ENCODE measurements at regions not wholly inside any gene's neighbourhood (a gene's known extent, or its start where the extent isn't known, plus 50 kb on each side); places are given as distances from the start of the nearest gene placed in this dataset.

GRCh38 chr10:125274961-125275360 is 114.6 kb upstream of the CTBP2 start:
- Mint-ChIP-seq H3K27ac (no peak overlapping the region), H3K4me3 (no peak overlapping the region), H3K27me3 (ENCODE audit: low read depth) (no peaks in the 10 kb centered on the region), H3K4me1 (ENCODE audit: low read depth) (no peaks in the 10 kb centered on the region), H3K36me3 (ENCODE audit: low read depth) (no peaks in the 10 kb centered on the region), H3K9me3 (no peaks in the 10 kb centered on the region)

DNA sequence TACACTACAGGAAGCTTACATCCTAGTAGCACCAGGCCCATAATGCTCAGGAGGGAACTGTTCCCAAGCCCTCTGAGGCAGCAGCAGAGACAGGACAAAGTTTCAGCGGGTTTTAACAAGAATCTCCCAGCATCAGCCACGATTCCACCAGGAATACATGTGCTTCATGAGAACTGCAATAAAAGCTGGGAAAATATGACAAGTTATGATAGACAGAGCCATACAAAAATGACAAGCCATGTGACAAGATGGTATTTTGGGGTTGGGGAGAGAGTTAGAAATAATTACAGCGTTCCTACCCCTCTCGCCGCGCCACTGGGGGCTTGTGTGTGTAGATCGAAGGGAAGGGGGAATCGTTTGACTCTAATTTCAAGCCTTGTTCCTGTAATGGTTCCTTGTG is 112.7 kb upstream of the CTBP2 start:
- no peaks in the 10 kb centered on the region for H3K4me1 Mint-ChIP-seq (ENCODE audit: low read depth)
- H3K27ac Mint-ChIP-seq: no peak overlapping the region
- peaks cover 3% of the 10 kb centered on the region for H3K9me3 Mint-ChIP-seq
- H3K36me3 Mint-ChIP-seq (ENCODE audit: low read depth): no peaks in the 10 kb centered on the region
- H3K27me3 Mint-ChIP-seq (ENCODE audit: low read depth): no peaks in the 10 kb centered on the region
- H3K4me3 Mint-ChIP-seq: no peak overlapping the region

GRCh38 chr10:125269716-125270115 is 109.4 kb upstream of the CTBP2 start:
- no peak overlapping the region for H3K4me3 Mint-ChIP-seq
- peaks cover 3% of the 10 kb centered on the region for H3K9me3 Mint-ChIP-seq
- no peaks in the 10 kb centered on the region for H3K36me3 Mint-ChIP-seq (ENCODE audit: low read depth)
- no peak overlapping the region for H3K27ac Mint-ChIP-seq
- H3K4me1 Mint-ChIP-seq (ENCODE audit: low read depth): no peaks in the 10 kb centered on the region
- no peaks in the 10 kb centered on the region for H3K27me3 Mint-ChIP-seq (ENCODE audit: low read depth)

DNA sequence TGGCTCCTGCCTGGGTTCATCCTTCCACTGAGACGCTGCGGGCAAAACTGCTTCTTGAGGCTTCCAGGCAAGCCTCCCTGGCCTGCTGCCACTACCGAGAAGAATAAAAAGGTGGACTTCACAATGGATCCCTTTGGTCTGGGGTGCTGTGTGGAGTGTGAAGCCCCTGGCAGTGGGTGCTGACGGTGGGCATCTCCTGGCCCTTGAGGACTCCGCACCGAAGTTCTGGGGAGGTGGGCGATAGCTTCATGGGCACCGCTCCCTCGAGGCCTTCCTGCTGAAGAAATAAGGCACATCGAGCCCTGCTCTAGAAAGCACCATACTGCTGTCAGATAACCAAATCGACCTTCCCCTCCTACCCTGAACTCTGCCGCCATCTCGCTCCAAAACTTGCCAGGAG is 106.6 kb upstream of the CTBP2 start:
- Mint-ChIP-seq H3K9me3 (peaks cover 3% of the 10 kb centered on the region), H3K4me1 (ENCODE audit: low read depth) (no peaks in the 10 kb centered on the region), H3K27ac (no peak overlapping the region), H3K36me3 (ENCODE audit: low read depth) (no peaks in the 10 kb centered on the region), H3K27me3 (ENCODE audit: low read depth) (no peaks in the 10 kb centered on the region), H3K4me3 (no peak overlapping the region)

- Mint-ChIP-seq H3K27me3 (ENCODE audit: low read depth) (no peaks in the 10 kb centered on the region), H3K27ac (no peak overlapping the region), H3K4me3 (no peak overlapping the region), H3K36me3 (ENCODE audit: low read depth) (no peaks in the 10 kb centered on the region), H3K4me1 (ENCODE audit: low read depth) (no peaks in the 10 kb centered on the region), H3K9me3 (peaks cover 3% of the 10 kb centered on the region)
These were observed 106.2 kb upstream of the CTBP2 start for GRCh38 chr10:125266541-125266940.

GRCh38 chr10:125265579-125265955 is 105.2 kb upstream of the CTBP2 start:
- peaks cover 6% of the 10 kb centered on the region for H3K9me3 Mint-ChIP-seq
- H3K4me1 Mint-ChIP-seq (ENCODE audit: low read depth): no peaks in the 10 kb centered on the region
- no peaks in the 10 kb centered on the region for H3K36me3 Mint-ChIP-seq (ENCODE audit: low read depth)
- no peak overlapping the region for H3K27ac Mint-ChIP-seq
- H3K4me3 Mint-ChIP-seq: no peak overlapping the region
- H3K27me3 Mint-ChIP-seq (ENCODE audit: low read depth): no peaks in the 10 kb centered on the region

DNA sequence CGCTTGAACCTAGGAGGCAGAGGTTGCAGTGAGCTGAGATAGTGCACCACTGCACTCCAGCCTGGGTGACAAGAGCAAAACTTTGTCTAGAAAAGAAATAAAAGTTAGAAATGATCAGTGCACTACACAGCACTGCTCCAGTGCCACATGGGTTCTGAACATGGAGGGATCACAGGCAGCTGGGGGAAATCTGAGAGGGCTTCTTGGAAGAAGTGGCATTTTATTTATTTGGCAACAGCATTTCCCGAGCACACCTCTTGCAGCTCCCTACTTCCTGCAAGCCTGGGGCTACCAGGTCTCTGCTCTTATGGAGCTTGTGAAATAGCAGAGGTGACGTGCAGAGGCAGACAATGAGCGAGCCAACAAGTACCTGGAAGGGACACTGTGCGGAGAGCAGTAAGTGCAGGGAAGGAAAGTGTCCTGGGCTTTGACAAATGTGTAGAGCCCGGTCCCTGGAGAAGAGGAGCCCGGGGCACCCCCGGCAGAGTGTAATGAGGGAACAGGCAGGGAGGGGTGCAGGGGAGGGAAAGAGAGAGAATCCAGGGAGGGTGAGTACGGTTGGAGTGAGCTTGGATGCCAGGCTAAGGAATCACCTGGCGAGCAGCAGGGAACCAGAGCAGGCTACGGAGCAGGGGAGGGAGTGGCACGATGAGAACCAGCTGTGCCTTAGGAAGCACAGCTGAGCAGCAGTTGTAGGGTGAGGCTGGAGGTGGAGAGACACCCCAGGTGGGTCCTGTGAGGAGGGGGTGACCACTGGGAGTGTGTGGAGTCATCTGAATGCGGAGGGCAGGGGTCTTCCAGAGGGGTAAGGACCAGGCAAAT is 104.6 kb upstream of the CTBP2 start:
- H3K36me3 Mint-ChIP-seq (ENCODE audit: low read depth): no peaks in the 10 kb centered on the region
- H3K4me1 Mint-ChIP-seq (ENCODE audit: low read depth): no peaks in the 10 kb centered on the region
- peaks cover 10% of the 10 kb centered on the region for H3K9me3 Mint-ChIP-seq
- H3K4me3 Mint-ChIP-seq: no peak overlapping the region
- H3K27ac Mint-ChIP-seq: no peak overlapping the region
- no peaks in the 10 kb centered on the region for H3K27me3 Mint-ChIP-seq (ENCODE audit: low read depth)

- H3K4me3 Mint-ChIP-seq: no peak overlapping the region
- H3K36me3 Mint-ChIP-seq (ENCODE audit: low read depth): no peaks in the 10 kb centered on the region
- H3K4me1 Mint-ChIP-seq (ENCODE audit: low read depth): no peaks in the 10 kb centered on the region
- H3K27me3 Mint-ChIP-seq (ENCODE audit: low read depth): no peaks in the 10 kb centered on the region
- H3K9me3 Mint-ChIP-seq: peaks cover 10% of the 10 kb centered on the region
- no peak overlapping the region for H3K27ac Mint-ChIP-seq
These were observed 103.7 kb upstream of the CTBP2 start for GRCh38 chr10:125264091-125264490.

DNA sequence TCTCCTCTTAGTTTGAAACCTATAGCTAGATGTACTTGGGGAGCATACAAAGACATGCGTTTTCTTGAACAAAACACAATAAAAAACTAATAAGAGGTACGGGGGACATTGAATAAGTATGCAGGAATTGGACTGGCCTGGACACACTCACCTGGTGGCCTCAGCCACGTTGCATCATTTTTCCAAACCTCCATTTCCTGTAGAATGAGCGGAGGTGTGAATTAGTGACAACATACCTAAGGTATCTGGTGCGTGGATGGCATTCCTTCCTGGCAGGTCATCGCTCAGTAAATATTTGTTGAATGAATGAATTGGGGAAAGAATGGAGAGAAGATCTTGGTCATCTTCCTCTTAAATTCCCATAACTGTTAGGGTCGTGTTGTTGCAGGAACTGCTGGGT is 103.2 kb upstream of the CTBP2 start:
- peaks cover 10% of the 10 kb centered on the region for H3K9me3 Mint-ChIP-seq
- no peaks in the 10 kb centered on the region for H3K27me3 Mint-ChIP-seq (ENCODE audit: low read depth)
- H3K27ac Mint-ChIP-seq: no peak overlapping the region
- no peak overlapping the region for H3K4me3 Mint-ChIP-seq
- H3K4me1 Mint-ChIP-seq (ENCODE audit: low read depth): no peaks in the 10 kb centered on the region
- H3K36me3 Mint-ChIP-seq (ENCODE audit: low read depth): no peaks in the 10 kb centered on the region

- Mint-ChIP-seq H3K9me3 (peaks cover 10% of the 10 kb centered on the region), H3K4me3 (no peak overlapping the region), H3K36me3 (ENCODE audit: low read depth) (no peaks in the 10 kb centered on the region), H3K27me3 (ENCODE audit: low read depth) (no peaks in the 10 kb centered on the region), H3K27ac (no peak overlapping the region), H3K4me1 (ENCODE audit: low read depth) (no peaks in the 10 kb centered on the region)
These were observed 102.6 kb upstream of the CTBP2 start for GRCh38 chr10:125262920-125263319.

DNA sequence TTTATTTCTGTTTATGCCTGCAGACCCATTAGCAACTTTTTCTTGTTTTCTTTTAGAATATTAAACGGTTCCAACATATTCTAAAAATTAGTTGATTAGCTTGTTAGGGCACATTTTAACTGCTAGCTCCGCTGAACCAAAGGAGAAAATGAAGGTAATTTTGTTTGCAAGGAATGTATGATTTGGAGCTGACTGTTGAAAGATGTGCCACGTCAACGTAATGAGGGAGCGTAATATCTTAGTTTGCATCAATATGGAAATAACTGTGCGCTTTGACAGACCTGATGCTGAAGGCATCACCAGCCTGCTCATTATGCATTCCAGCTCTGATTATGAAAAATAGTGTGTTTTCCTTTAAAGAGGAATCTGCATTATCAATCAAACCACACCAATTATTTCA is 102.0 kb upstream of the CTBP2 start:
- H3K27ac Mint-ChIP-seq: no peak overlapping the region
- no peaks in the 10 kb centered on the region for H3K27me3 Mint-ChIP-seq (ENCODE audit: low read depth)
- no peaks in the 10 kb centered on the region for H3K4me1 Mint-ChIP-seq (ENCODE audit: low read depth)
- no peak overlapping the region for H3K4me3 Mint-ChIP-seq
- no peaks in the 10 kb centered on the region for H3K36me3 Mint-ChIP-seq (ENCODE audit: low read depth)
- H3K9me3 Mint-ChIP-seq: peaks cover 10% of the 10 kb centered on the region

GRCh38 chr10:125261491-125262186 is 101.3 kb upstream of the CTBP2 start:
- Mint-ChIP-seq H3K36me3 (ENCODE audit: low read depth) (no peaks in the 10 kb centered on the region), H3K27ac (no peak overlapping the region), H3K27me3 (ENCODE audit: low read depth) (no peaks in the 10 kb centered on the region), H3K9me3 (peaks cover 10% of the 10 kb centered on the region), H3K4me1 (ENCODE audit: low read depth) (no peaks in the 10 kb centered on the region), H3K4me3 (no peak overlapping the region)

GRCh38 chr10:125260260-125260659 is 99.9 kb upstream of the CTBP2 start:
- H3K4me1 Mint-ChIP-seq (ENCODE audit: low read depth): no peaks in the 10 kb centered on the region
- H3K27me3 Mint-ChIP-seq (ENCODE audit: low read depth): no peaks in the 10 kb centered on the region
- no peak overlapping the region for H3K27ac Mint-ChIP-seq
- H3K36me3 Mint-ChIP-seq (ENCODE audit: low read depth): no peaks in the 10 kb centered on the region
- no peak overlapping the region for H3K4me3 Mint-ChIP-seq
- H3K9me3 Mint-ChIP-seq: peaks cover 10% of the 10 kb centered on the region

- Mint-ChIP-seq H3K27me3 (ENCODE audit: low read depth) (no peaks in the 10 kb centered on the region), H3K4me3 (no peak overlapping the region), H3K4me1 (ENCODE audit: low read depth) (no peaks in the 10 kb centered on the region), H3K9me3 (peaks cover 10% of the 10 kb centered on the region), H3K27ac (no peak overlapping the region), H3K36me3 (ENCODE audit: low read depth) (no peaks in the 10 kb centered on the region)
These were observed 99.3 kb upstream of the CTBP2 start for GRCh38 chr10:125259651-125260050.

GRCh38 chr10:125258676-125259075 is 98.3 kb upstream of the CTBP2 start:
- Mint-ChIP-seq H3K4me3 (no peak overlapping the region), H3K9me3 (peaks cover 10% of the 10 kb centered on the region), H3K27me3 (ENCODE audit: low read depth) (no peaks in the 10 kb centered on the region), H3K4me1 (ENCODE audit: low read depth) (no peaks in the 10 kb centered on the region), H3K36me3 (ENCODE audit: low read depth) (no peaks in the 10 kb centered on the region), H3K27ac (no peak overlapping the region)
